ENCODE measurements at regions not wholly inside any gene's neighbourhood (a gene's known extent, or its start where the extent isn't known, plus 50 kb on each side); places are given as distances from the start of the nearest gene placed in this dataset.

DNA sequence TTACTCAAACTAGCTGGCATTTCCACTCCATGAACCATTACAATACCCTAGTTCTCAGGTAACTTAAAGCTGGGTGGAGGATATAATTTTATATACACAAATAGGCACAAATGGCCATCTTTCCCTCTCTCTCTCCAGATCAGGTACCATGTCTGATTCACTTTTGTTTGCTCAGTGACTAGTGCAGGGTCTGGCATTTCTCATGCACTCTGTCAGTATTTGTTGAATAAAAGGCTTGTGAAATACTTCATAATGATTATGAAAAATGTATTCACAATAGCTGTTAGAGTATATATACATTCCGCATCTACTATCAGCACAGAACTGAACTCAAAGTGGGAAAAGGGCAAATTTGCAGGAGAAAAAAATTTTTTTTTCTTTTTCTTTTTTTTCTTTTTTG, 510.2 kb upstream of the USP24 start:
- TF ChIP-seq, protein P1, sequence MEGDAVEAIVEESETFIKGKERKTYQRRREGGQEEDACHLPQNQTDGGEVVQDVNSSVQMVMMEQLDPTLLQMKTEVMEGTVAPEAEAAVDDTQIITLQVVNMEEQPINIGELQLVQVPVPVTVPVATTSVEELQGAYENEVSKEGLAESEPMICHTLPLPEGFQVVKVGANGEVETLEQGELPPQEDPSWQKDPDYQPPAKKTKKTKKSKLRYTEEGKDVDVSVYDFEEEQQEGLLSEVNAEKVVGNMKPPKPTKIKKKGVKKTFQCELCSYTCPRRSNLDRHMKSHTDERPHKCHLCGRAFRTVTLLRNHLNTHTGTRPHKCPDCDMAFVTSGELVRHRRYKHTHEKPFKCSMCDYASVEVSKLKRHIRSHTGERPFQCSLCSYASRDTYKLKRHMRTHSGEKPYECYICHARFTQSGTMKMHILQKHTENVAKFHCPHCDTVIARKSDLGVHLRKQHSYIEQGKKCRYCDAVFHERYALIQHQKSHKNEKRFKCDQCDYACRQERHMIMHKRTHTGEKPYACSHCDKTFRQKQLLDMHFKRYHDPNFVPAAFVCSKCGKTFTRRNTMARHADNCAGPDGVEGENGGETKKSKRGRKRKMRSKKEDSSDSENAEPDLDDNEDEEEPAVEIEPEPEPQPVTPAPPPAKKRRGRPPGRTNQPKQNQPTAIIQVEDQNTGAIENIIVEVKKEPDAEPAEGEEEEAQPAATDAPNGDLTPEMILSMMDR (IDR thresholded peaks at IDR 0.05): no peak
- TF ChIP-seq POLR2A (IDR thresholded peaks at IDR 0.05): no peak
